HG02678 (cell line): ENCODE measurements at regions not wholly inside any gene's neighbourhood (a gene's known extent, or its start where the extent isn't known, plus 50 kb on each side); places are given as distances from the start of the nearest gene placed in this dataset.

Experiments
- ATAC-seq: cut with Tn5 transposase; IDR thresholded peaks from one replicate; pipeline ENCODE4 v1.9.1; 2021; ENCODE audit warnings: mild to moderate bottlenecking, moderate library complexity; ENCODE audit not compliant: unreplicated experiment

DNA sequence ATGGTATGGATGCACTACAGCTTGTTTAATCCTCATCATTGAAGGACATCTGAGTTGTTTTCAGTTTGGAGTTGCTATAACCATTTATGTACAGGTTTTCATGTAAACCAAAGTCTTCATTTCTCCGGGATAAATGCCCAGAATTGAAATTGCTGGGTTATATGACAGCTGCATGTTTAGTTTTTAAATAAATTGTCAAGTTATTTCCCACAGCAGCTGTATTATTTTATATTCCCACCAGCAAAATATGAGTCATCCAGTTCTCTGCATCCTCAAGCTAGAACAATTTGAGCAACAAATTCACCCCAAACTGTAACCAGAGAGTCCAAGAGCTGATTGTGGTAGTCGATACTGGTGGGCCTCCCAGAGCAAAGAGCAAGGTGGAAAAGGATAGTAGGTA, 125.6 kb upstream of the PRNP start:
- ATAC-seq = no peak

DNA sequence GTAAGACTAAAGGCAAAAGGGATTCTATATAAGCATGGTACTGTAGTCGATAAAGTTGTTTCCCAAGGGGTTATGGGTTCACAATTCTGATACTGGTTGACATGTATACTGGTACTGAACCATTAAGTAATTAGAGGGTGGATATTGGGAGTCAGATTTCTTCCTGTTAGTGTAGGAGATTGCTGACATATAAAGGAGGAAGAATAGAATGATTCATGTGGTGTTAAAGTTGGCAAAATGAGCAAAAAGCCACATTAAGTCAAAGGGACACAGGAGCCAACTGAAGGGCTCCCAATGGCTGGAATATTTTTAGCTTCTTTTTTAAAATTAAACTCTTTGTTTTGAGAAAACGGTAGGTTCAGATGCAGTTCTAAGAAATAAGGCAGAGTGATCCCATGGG, 126.3 kb upstream of the PRNP start:
- no peak for ATAC-seq

- no peak for ATAC-seq
These were observed 127.2 kb upstream of the PRNP start for GRCh38 chr20:4559106-4559505.

DNA sequence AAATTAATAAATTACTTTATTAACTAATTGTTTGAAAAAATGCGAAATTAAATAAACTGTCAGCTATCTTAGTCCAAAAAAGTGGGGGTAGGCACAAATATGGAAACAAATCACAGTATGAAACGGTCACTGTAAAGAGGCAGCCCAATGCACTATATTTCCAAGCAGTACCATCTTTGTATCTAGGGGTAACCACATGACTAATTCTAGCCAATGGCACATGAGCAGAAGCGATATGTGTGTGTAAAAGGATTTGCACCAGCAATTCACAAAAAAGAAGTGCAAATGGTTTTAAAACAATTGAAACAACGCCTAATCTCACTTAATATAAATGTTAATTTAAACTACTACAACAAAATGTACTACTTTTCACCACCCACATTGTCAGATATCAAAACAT, 129.5 kb upstream of the PRNP start:
- ATAC-seq = no peak

GRCh38 chr20:4555188-4555890, 130.9 kb upstream of the PRNP start:
- ATAC-seq = no peak

DNA sequence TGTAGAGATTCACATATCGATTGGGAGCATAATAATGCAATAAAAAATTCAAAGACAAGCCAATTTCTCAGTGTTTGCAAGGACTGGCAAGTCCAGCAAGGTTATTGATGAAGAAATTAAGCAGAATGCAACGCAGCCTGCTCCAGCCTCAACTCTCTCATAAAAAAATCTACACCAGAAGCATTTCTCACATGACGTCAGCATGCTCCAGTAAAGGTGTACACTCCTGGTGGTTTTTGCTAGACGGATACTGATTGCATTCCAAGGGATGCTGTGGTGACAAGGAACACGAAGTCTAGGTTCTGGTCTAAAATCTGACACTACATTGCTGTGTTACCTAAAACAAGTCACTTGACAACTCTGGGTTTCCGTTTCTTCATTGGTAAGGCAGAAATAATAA, 131.9 kb upstream of the PRNP start:
- no peak for ATAC-seq

- no peak for ATAC-seq
These were observed 134.1 kb upstream of the PRNP start for GRCh38 chr20:4552075-4552640.

GRCh38 chr20:4550740-4551139, 135.5 kb upstream of the PRNP start:
- ATAC-seq = no peak

GRCh38 chr20:4549711-4550259, 136.5 kb upstream of the PRNP start:
- ATAC-seq = no peak

DNA sequence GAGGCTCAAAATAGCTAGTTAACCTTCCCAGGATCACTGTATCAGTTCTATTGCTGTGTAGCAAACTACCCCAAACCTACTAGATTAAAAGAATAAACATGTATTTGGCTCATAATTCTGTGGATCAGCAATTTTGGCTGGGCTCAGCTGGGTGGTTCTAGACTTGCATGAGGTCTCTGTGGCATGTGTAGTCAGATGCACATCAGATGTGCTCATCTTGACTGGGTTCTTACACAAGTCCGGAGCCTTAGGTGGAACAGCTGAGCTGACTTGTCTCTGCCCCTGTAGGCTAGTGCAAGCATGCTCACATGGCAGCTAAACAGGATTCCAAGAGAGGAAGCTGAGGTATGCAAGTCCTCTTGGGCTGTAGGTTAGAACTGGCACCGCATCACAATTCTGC, 137.7 kb upstream of the PRNP start:
- ATAC-seq = no peak

DNA sequence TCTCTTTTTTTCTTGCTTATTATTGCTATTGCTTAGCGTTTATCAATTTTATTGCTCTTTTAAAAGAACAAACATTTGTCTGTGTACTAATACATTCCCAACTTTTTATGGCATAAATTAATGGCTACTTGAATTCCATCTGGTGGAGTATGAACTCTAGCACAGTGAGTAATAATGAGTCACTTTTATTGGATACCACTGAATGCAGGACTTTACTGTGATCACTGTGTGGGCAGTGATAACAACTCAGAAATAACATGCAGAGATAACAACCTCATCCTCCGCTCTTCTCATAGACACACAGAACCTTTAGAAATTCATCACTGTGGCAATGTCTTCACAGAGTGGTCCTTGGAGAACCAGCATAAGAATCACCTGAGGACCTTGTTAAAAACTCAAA, 139.5 kb upstream of the PRNP start:
- ATAC-seq = no peak

- no peak for ATAC-seq
These were observed 139.9 kb upstream of the PRNP start for GRCh38 chr20:4546342-4546741.

DNA sequence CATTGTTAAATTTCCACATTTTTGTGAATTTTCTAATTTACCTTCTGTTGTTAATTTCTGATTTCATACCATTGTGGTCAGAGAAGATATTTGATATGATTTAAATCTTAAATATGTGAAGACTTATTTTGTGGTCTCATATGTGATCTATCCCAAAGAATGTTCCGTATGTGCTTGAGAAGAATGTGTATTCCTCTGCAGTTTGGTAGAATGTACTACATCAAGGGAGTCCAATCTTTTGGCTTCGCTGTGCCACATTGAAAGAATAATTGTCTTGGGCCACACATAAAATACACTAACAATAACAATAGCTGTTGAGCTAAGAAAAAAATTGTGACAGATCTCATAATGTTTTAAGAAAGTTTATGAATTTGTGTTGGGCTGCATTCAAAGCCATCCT, 140.7 kb upstream of the PRNP start:
- no peak for ATAC-seq

DNA sequence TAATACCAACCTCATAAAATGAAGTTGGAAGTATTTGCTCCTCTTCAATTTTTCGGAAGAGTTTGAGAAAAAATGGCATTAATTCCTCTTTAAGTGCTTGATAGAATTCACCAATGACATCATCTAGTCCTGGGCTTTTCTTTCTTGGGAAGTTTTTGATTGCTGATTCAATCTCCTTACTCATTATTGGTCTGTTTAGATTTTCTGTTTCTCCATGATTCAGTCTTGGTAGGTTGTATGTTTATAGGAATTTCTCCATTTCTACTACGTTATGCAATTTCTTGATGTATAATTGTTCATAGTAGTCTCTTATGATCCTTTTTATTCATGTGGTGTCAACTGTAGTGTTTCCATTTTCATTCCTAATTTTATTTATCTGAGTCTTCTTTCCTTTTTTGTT, 141.5 kb upstream of the PRNP start:
- ATAC-seq = no peak

- no peak for ATAC-seq
These were observed 144.0 kb upstream of the PRNP start for GRCh38 chr20:4542270-4542669.

DNA sequence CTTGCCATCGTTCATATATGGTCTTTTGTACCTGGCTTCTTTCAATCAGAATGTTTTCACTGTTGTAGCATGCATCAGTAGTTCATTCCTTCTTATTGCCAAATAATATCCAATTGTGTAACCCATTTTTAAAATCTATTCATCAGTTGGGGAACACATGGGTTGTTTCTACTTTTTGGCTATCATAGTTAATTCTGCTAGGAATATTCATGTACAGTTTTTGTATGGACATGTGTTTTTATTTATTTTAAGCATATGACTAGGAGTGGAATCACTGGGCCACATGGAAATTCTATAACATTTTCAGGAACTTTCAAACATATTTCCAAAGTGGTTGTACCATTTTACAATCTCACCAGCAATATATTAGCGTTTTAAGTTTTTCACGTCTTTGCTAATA, 151.9 kb upstream of the PRNP start:
- no peak for ATAC-seq

GRCh38 chr20:4533368-4534133, 152.7 kb upstream of the PRNP start:
- no peak for ATAC-seq

DNA sequence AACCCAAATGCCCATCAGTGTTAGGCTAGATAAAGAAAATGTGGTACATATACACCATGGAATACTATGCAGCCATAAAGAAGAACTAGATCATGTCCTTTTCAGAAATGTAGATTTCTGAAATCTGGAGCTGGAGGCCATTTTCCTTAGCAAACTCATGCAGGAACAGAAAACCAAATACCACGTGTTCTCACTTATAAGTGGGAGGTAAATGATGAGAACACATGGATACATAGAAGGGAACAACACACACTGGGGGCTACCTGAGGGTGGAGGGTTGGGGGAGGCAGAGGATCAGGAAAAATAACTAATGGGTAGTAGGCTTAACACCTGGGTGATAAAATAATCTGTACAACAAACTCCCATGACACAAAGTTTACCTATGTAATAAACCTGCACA, 153.5 kb upstream of the PRNP start:
- ATAC-seq = no peak

DNA sequence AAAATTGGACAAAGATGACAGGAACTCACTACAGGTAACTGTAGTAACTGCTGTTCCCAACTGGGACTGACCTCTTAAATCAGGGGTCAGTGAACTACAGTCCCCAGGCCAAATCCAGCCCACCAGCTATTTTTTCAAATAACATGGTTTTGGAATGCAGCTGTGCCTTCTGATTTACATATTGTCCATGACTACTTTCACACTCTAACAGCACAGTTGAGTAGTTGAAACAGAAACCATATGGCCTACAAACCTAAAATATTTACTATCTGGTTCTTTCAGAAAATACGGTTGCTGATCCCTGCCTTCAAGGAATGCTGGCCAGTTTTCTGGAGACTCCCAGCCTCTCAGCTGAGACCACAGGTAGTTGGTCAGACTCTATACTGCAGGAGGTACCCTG, 161.5 kb upstream of the PRNP start:
- ATAC-seq = no peak

GRCh38 chr20:4524307-4524706, 161.9 kb upstream of the PRNP start:
- no peak for ATAC-seq

- ATAC-seq = no peak
These were observed 163.9 kb upstream of the PRNP start for GRCh38 chr20:4522310-4522709.
